Thyroid gland (tissue), 4 donors: ENCODE measurements at regions not wholly inside any gene's neighbourhood (a gene's known extent, or its start where the extent isn't known, plus 50 kb on each side); places are given as distances from the start of the nearest gene placed in this dataset.

Source experiments
- DNase-seq, 2 donors: peaks; one replicate each; pipeline ENCODE4 v3.0.0-alpha.2; 2019
- H3K27ac ChIP-seq, 3 donors: fragments of 200-600 bp; sonication (generic); 1 replicate in 2 of 3; 2 replicates in 1 of 3; pipeline ENCODE4 v1.5.1; 2016 to 2019; ENCODE audit warnings: mild to moderate bottlenecking in 1 of 3, moderate library complexity in 1 of 3
- H3K27me3 ChIP-seq: fragments of 200-600 bp; sonication (generic); one replicate; pipeline ENCODE4 v1.5.1; 2019
- H3K36me3 ChIP-seq, 2 donors: fragments of 200-600 bp; sonication (generic); one replicate each; pipeline ENCODE4 v1.5.1; 2016 to 2019
- H3K4me1 ChIP-seq, 2 donors: fragments of 200-600 bp; sonication (generic); one replicate each; pipeline ENCODE4 v1.5.1; 2017 to 2019
- H3K4me3 ChIP-seq, 3 donors: fragments of 200-600 bp; sonication (generic); replicated peaks in 1 of 3; 1 replicate in 2 of 3; 2 replicates in 1 of 3; pipeline ENCODE4 v1.5.1; 2016; ENCODE audit warnings: mild to moderate bottlenecking in 1 of 3
- H3K9me3 ChIP-seq: fragments of 200-600 bp; sonication (generic); one replicate; pipeline ENCODE4 v1.5.1; 2017
- CTCF ChIP-seq, 6 experiments: fragments of 200-600 bp in 3 of 6; fragments of 450-650 bp in 3 of 6; sonication (generic) in 3 of 6; IDR thresholded peaks; one replicate each; pipeline ENCODE4 v1.5.1; 2016 to 2019; ENCODE audit warnings: antibody characterized with exemption in 6 of 6, mild to moderate bottlenecking in 2 of 6, inconsistent platforms in 1 of 6, moderate library complexity in 1 of 6
- POLR2A ChIP-seq, 2 donors: fragments of 450-650 bp; IDR thresholded peaks; one replicate each; pipeline ENCODE4 v1.6.1; 2017; ENCODE audit warnings: antibody characterized with exemption in 2 of 2, mild to moderate bottlenecking in 2 of 2, moderate library complexity in 1 of 2
- WGBS, 2 donors: methylation state at CpG; one replicate each; pipeline ENCODE4 v1.1.5; 2017; 5-methylcytosine and 5-hydroxymethylcytosine counted together
- intact Hi-C: fragments of 100-400 bp; cut with DNase I; formaldehyde crosslinking; loops from one replicate; pipeline ENCODE4 v1.15.1; 2023

DNA sequence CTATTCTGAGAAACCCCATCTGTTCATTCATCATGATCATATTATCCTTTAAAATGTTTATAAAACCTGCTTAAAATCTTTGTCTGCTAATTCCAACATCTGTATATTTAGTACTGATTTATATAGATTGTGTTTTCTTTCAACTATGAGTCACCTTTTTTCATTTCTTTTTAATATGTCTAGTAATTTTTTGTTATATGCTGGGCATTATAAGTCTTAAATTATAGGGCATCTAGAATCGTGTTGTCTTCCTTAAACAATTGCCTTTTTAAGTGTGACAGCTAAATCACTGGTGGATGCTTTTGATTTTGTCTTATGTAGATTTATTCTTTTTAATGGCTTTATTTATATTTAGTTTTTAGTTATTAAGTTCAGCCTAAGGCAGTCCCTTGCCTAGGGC, 323.4 kb upstream of the THRB start:
- H3K4me1 ChIP-seq: no peaks in the 10 kb centered on the region
- H3K27ac ChIP-seq: no peak overlapping the region
- H3K9me3 ChIP-seq: no peaks in the 10 kb centered on the region
- no peaks in the 10 kb centered on the region for H3K27me3 ChIP-seq
- no peaks in the 10 kb centered on the region for H3K36me3 ChIP-seq
- TF ChIP-seq CTCF (IDR thresholded peaks at IDR 0.05) (no peak), POLR2A (IDR thresholded peaks at IDR 0.05) (no peak)
- H3K4me3 ChIP-seq: no peak overlapping the region
- intact Hi-C loops: no loop called here
- DNase-seq: no peak
- 82 to 92% methylated on average over 1 of the region's 1 CpG for WGBS, 2 donors

GRCh38 chr3:24828011-24828410, 333.4 kb upstream of the THRB start:
- Histone ChIP-seq H3K4me1 (peaks cover 5 to 9% of the 10 kb centered on the region in 2 donors), H3K9me3 (no peaks in the 10 kb centered on the region), H3K4me3 (no peak overlapping the region), H3K27ac (no peak overlapping the region), H3K27me3 (no peaks in the 10 kb centered on the region), H3K36me3 (no peaks in the 10 kb centered on the region)
- intact Hi-C loops: no loop called here
- TF ChIP-seq CTCF (IDR thresholded peaks at IDR 0.05) (no peak), POLR2A (IDR thresholded peaks at IDR 0.05) (no peak)
- 91 to 92% methylated on average over 4 of the region's 4 CpGs for WGBS, 2 donors
- DNase-seq: no peak

GRCh38 chr3:24828551-24828950, 333.9 kb upstream of the THRB start:
- Histone ChIP-seq H3K4me1 (peaks cover 5 to 9% of the 10 kb centered on the region in 2 donors), H3K36me3 (no peaks in the 10 kb centered on the region), H3K4me3 (peak overlapping the region in 2 of 3 donors; percentile 7 to 38), H3K27me3 (no peaks in the 10 kb centered on the region), H3K27ac (no peak overlapping the region), H3K9me3 (no peaks in the 10 kb centered on the region)
- intact Hi-C loops: no loop called here
- 58 to 66% methylated on average over 6 of the region's 6 CpGs for WGBS, 2 donors
- DNase-seq: no peak
- no peak for TF ChIP-seq CTCF (IDR thresholded peaks at IDR 0.05)
- TF ChIP-seq POLR2A (IDR thresholded peaks at IDR 0.05): no peak

- H3K36me3 ChIP-seq: no peaks in the 10 kb centered on the region
- no peaks in the 10 kb centered on the region for H3K9me3 ChIP-seq
- H3K27me3 ChIP-seq: no peaks in the 10 kb centered on the region
- intact Hi-C loops: no loop called here
- H3K4me3 ChIP-seq: peak overlapping the region; percentile 7 to 38 (median 16)
- no peak overlapping the region for H3K27ac ChIP-seq
- peaks cover 5 to 9% of the 10 kb centered on the region in 2 donors for H3K4me1 ChIP-seq
- DNase-seq: peak; percentile 71 to 74
- 5 to 15% methylated on average over 4 to 20 of the region's 51 CpGs for WGBS, 2 donors
- TF ChIP-seq POLR2A (IDR thresholded peaks at IDR 0.05): no peak
- peak in 1 of 6 experiments; percentile 16 for TF ChIP-seq CTCF (IDR thresholded peaks at IDR 0.05)
Measured at GRCh38 chr3:24829011-24829581, 334.4 kb upstream of the THRB start.

DNA sequence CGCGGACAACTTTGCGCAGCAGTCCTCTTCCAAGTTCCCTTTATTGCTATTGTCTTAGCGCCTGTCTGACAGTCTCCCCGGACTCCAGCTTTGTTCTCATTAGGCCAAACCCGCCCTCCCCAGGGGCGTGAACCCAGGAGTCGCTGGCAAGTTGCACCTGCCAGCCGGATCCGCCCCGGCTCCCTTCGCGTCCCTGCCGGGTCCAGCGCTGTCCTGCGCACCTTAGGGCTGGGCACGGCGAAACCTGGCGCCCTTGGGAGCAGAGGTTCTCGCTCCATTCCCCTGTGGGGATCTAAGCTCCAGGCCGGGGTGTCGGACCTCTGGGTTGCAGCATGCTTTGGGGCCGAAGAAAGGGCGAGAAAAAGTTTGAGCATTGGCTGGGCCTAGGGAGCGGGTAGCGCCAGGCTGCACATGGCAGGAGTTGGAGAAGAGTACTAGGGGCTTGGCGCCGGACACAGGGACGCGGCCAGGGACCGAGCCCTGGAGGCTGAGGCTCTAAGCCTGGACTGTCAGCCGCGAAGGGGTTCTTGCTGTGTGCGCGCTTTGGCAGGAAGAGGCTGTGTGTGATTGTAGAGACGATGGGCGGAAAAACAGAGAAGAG, 335.1 kb upstream of the THRB start:
- Histone ChIP-seq H3K4me1 (peaks cover 5 to 9% of the 10 kb centered on the region in 2 donors), H3K36me3 (no peaks in the 10 kb centered on the region), H3K9me3 (no peaks in the 10 kb centered on the region), H3K27me3 (no peaks in the 10 kb centered on the region), H3K4me3 (peak overlapping the region; percentile 7 to 38 (median 16)), H3K27ac (no peak overlapping the region)
- peak; percentile 57 to 62 for DNase-seq
- no peak for TF ChIP-seq POLR2A (IDR thresholded peaks at IDR 0.05)
- no peak for TF ChIP-seq CTCF (IDR thresholded peaks at IDR 0.05)
- intact Hi-C loops: no loop called here
- WGBS, 2 donors: 0 to 2% methylated on average over 29 to 34 of the region's 37 CpGs
